Cardiac muscle cell (in vitro differentiated cells and primary cell): ENCODE measurements at regions not wholly inside any gene's neighbourhood (a gene's known extent, or its start where the extent isn't known, plus 50 kb on each side); places are given as distances from the start of the nearest gene placed in this dataset.
A peak's percentile ranks its signal among the peaks of the same experiment; 100 is the strongest.

Experiments
- DNase-seq, 2 donors: peaks; one replicate each; pipeline versions ENCODE4 v3.0.0 to v3.0.0-alpha.2; 2010 to 2017; ENCODE audit warnings: low read depth in 1 of 2, low spot score in 1 of 2
- H3K27ac ChIP-seq: fragments of 200-600 bp; sonication (generic); 2 replicates; pipeline ENCODE4 v1.5.1; 2016
- H3K27me3 ChIP-seq: fragments of 200-600 bp; sonication (generic); 2 replicates; pipeline ENCODE4 v1.6.0; 2016; ENCODE audit warnings: control low read depth
- H3K36me3 ChIP-seq: fragments of 200-600 bp; sonication (generic); 2 replicates; pipeline ENCODE4 v1.5.1; 2016; ENCODE audit warnings: control low read depth
- H3K4me1 ChIP-seq: fragments of 200-600 bp; sonication (generic); 2 replicates; pipeline ENCODE4 v1.8.1; 2017; ENCODE audit warnings: low read depth, mild to moderate bottlenecking, mixed run types
- H3K4me3 ChIP-seq: fragments of 200-600 bp; sonication (generic); 2 replicates; pipeline ENCODE4 v1.5.1; 2016; ENCODE audit warnings: mild to moderate bottlenecking
- H3K9me3 ChIP-seq: fragments of 200-600 bp; sonication (generic); 2 replicates; pipeline ENCODE4 v1.5.1; 2017; ENCODE audit warnings: low read depth, mild to moderate bottlenecking, control low read depth
- CTCF ChIP-seq: IDR thresholded peaks from 2 replicates; pipeline ENCODE4 v1.5.1; 2012; ENCODE audit warnings: low read depth, mild to moderate bottlenecking, low read length

- Histone ChIP-seq H3K4me1 (peaks cover 9% of the 10 kb centered on the region), H3K36me3 (no peaks in the 10 kb centered on the region), H3K27ac (no peak overlapping the region), H3K4me3 (no peak overlapping the region), H3K9me3 (no peaks in the 10 kb centered on the region), H3K27me3 (no peaks in the 10 kb centered on the region)
- peak in 1 of 2 donors; percentile 31 for DNase-seq
- no peak for TF ChIP-seq CTCF
Observed at GRCh38 chr1:30197639-30198450, 525.5 kb downstream of the MATN1 start.

GRCh38 chr1:30196872-30197638 is 526.3 kb downstream of the MATN1 start:
- peaks cover 9% of the 10 kb centered on the region for H3K4me1 ChIP-seq
- H3K9me3 ChIP-seq, result no peaks in the 10 kb centered on the region
- no peak for TF ChIP-seq CTCF
- H3K4me3 ChIP-seq, result no peak overlapping the region
- H3K36me3 ChIP-seq, result no peaks in the 10 kb centered on the region
- DNase-seq, result no peak
- H3K27me3 ChIP-seq, result no peaks in the 10 kb centered on the region
- H3K27ac ChIP-seq, result no peak overlapping the region

- DNase-seq, result no peak
- Histone ChIP-seq H3K36me3 (no peaks in the 10 kb centered on the region), H3K4me1 (peaks cover 9% of the 10 kb centered on the region), H3K27me3 (no peaks in the 10 kb centered on the region), H3K9me3 (no peaks in the 10 kb centered on the region), H3K4me3 (no peak overlapping the region), H3K27ac (no peak overlapping the region)
- TF ChIP-seq CTCF, result no peak
Observed at GRCh38 chr1:30196457-30196856, 526.9 kb downstream of the MATN1 start.

GRCh38 chr1:30195424-30196134 is 527.8 kb downstream of the MATN1 start:
- no peaks in the 10 kb centered on the region for H3K27me3 ChIP-seq
- no peak overlapping the region for H3K27ac ChIP-seq
- peaks cover 9% of the 10 kb centered on the region for H3K4me1 ChIP-seq
- H3K36me3 ChIP-seq, result no peaks in the 10 kb centered on the region
- no peak overlapping the region for H3K4me3 ChIP-seq
- DNase-seq, result no peak
- no peak for TF ChIP-seq CTCF
- no peaks in the 10 kb centered on the region for H3K9me3 ChIP-seq

GRCh38 chr1:30194741-30195423 is 528.5 kb downstream of the MATN1 start:
- DNase-seq, result no peak
- Histone ChIP-seq H3K4me3 (no peak overlapping the region), H3K9me3 (no peaks in the 10 kb centered on the region), H3K27me3 (no peaks in the 10 kb centered on the region), H3K4me1 (peaks cover 9% of the 10 kb centered on the region), H3K36me3 (no peaks in the 10 kb centered on the region), H3K27ac (no peak overlapping the region)
- TF ChIP-seq CTCF, result no peak
